HFF-Myc (cell line): ENCODE measurements at regions not wholly inside any gene's neighbourhood (a gene's known extent, or its start where the extent isn't known, plus 50 kb on each side); places are given as distances from the start of the nearest gene placed in this dataset.

Source experiments
- DNase-seq: peaks from one replicate; pipeline ENCODE4 v3.0.0-alpha.2; 2011; ENCODE audit warnings: low read depth; ENCODE audit errors: extremely low read depth
- H3K4me3 ChIP-seq: replicated peaks from 2 replicates; pipeline ENCODE4 v1.5.1; 2011; ENCODE audit warnings: low read depth, mild to moderate bottlenecking, control low read depth, low read length
- TF ChIP-seq, protein P1 (sequence below): IDR thresholded peaks from 2 replicates; pipeline ENCODE4 v1.5.1; 2012; ENCODE audit warnings: mild to moderate bottlenecking, low read depth, low read length, control low read depth; ENCODE audit errors: missing control alignments

- no peak overlapping the region for H3K4me3 ChIP-seq
- TF ChIP-seq, protein P1, sequence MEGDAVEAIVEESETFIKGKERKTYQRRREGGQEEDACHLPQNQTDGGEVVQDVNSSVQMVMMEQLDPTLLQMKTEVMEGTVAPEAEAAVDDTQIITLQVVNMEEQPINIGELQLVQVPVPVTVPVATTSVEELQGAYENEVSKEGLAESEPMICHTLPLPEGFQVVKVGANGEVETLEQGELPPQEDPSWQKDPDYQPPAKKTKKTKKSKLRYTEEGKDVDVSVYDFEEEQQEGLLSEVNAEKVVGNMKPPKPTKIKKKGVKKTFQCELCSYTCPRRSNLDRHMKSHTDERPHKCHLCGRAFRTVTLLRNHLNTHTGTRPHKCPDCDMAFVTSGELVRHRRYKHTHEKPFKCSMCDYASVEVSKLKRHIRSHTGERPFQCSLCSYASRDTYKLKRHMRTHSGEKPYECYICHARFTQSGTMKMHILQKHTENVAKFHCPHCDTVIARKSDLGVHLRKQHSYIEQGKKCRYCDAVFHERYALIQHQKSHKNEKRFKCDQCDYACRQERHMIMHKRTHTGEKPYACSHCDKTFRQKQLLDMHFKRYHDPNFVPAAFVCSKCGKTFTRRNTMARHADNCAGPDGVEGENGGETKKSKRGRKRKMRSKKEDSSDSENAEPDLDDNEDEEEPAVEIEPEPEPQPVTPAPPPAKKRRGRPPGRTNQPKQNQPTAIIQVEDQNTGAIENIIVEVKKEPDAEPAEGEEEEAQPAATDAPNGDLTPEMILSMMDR, result no peak
- DNase-seq, result no peak
Observed at GRCh38 chr5:86814315-86814714, 196.6 kb downstream of the COX7C start.

- no peak overlapping the region for H3K4me3 ChIP-seq
- TF ChIP-seq, protein P1, result no peak
Observed at GRCh38 chr5:86814907-86815306, 197.2 kb downstream of the COX7C start.

GRCh38 chr5:86824637-86825036 lies 206.9 kb downstream of the COX7C start:
- TF ChIP-seq, protein P1, result no peak
- DNase-seq, result no peak
- H3K4me3 ChIP-seq, result no peak overlapping the region

More at GRCh38 chr5:86814907-86815306, 197.2 kb downstream of the COX7C start:
- DNase-seq, result no peak

DNA sequence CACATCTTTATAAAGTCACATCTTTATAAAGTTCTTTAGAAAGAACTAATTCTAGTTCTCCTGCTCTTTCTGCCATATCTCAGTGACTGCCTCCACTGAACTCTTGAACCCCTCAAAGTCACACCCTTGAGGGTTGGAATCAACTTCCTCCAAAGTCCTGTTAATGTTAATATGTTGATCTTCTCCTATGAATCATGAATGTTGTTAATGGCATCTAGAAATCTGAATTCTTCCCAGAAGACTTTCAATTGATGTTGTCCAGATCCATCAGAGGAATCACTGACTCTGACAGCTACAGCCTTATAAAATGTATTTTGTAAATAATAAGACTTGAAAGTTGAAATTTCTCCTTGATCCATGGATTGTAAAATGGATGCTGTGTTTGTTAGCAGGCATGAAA lies 213.4 kb downstream of the COX7C start:
- no peak overlapping the region for H3K4me3 ChIP-seq
- TF ChIP-seq, protein P1, result no peak
- DNase-seq, result no peak

- TF ChIP-seq, protein P1, result no peak
- DNase-seq, result no peak
- no peak overlapping the region for H3K4me3 ChIP-seq
Observed at GRCh38 chr5:86833868-86834267, 216.1 kb downstream of the COX7C start.

DNA sequence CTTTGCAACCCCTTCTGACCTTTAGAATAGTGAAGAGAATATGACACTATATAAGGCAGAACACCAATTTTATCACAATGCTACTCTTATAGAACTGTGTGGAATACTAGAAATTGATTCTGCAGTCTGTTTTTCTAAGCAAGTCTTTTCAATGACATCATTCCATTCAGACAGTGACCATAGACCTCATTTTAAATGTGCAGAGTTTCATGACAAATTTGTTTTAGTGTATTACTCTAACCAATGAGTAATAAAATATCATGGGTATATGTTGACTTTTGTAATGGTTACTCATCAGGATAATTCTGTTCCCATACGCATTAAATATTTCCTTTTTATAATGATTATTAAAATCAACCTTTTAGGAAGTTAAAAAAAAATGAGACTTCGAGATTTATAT lies 219.9 kb downstream of the COX7C start:
- TF ChIP-seq, protein P1, result no peak

DNA sequence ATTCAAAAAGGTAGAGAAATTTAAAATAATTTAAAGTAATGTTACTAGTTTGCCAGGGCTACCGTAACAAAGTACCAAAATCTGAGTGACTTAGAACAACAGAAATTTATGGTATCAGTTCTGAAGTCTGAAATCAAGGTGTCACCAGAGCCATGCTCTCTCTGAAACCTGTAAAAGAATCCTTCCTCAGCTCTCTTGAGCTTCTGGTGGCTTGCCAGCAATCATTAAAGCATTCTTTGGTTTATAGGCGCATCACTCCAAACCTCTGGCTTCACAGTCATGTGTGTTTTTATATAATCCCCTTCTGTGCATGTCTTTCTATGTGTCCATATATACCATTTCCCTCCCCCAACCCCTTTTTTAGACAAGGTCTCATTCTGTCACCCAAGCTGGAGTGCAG lies 220.3 kb downstream of the COX7C start:
- H3K4me3 ChIP-seq, result no peak overlapping the region
- TF ChIP-seq, protein P1, result no peak
- no peak for DNase-seq

More for the DNA sequence above, 219.9 kb downstream of the COX7C start:
- no peak for DNase-seq
- H3K4me3 ChIP-seq, result no peak overlapping the region
